Endothelial cell of hepatic sinusoid (primary cell): ENCODE measurements at regions not wholly inside any gene's neighbourhood (a gene's known extent, or its start where the extent isn't known, plus 50 kb on each side); places are given as distances from the start of the nearest gene placed in this dataset.
"Not testable (repeated sequence)": the region's sequence is repeated elsewhere in the genome, so short reads cannot be mapped to it uniquely, and the experiment has no call there.

Experiments
- in situ Hi-C: cut with HindIII; loops from 2 replicates; pipeline ENCODE4 v1.10.0; 2017; ENCODE audit warnings: low sequenced_read_pairs

- in situ Hi-C loops = no loop called here
These were observed 446.6 kb downstream of the SIPA1L2 start for GRCh38 chr1:232183266-232183800.

- in situ Hi-C loops = no loop called here
These were observed 447.7 kb downstream of the SIPA1L2 start for GRCh38 chr1:232182236-232182635.

GRCh38 chr1:232180779-232181136 lies 449.2 kb downstream of the SIPA1L2 start:
- in situ Hi-C loops = no loop called here

- in situ Hi-C loops = loop anchor here (10.0 kb wide), 1 partner anchor 435 kb away; no protein-coding TSS in a partner anchor
These were observed 449.8 kb downstream of the SIPA1L2 start for GRCh38 chr1:232179896-232180778.

- in situ Hi-C loops = loop anchor here (10.0 kb wide), 1 partner anchor 433 kb away; no protein-coding TSS in a partner anchor
These were observed 451.7 kb downstream of the SIPA1L2 start for GRCh38 chr1:232178191-232178590.

GRCh38 chr1:232177438-232177837 lies 452.5 kb downstream of the SIPA1L2 start:
- in situ Hi-C loops = loop anchor here (10.0 kb wide), 1 partner anchor 433 kb away; no protein-coding TSS in a partner anchor

GRCh38 chr1:232176222-232176621 lies 453.7 kb downstream of the SIPA1L2 start:
- in situ Hi-C loops = loop anchor here (10.0 kb wide), 1 partner anchor 431 kb away; no protein-coding TSS in a partner anchor

- in situ Hi-C loops = loop anchor here (10.0 kb wide), 1 partner anchor 430 kb away; no protein-coding TSS in a partner anchor
These were observed 455.6 kb downstream of the SIPA1L2 start for GRCh38 chr1:232174306-232174705.

- in situ Hi-C loops = loop anchor here (10.0 kb wide), 1 partner anchor 428 kb away; no protein-coding TSS in a partner anchor
These were observed 457.4 kb downstream of the SIPA1L2 start for GRCh38 chr1:232172563-232172962.

- in situ Hi-C loops = loop anchor here (10.0 kb wide), 1 partner anchor 426 kb away; no protein-coding TSS in a partner anchor
These were observed 459.0 kb downstream of the SIPA1L2 start for GRCh38 chr1:232170909-232171308.

- in situ Hi-C loops = no loop called here
These were observed 460.5 kb downstream of the SIPA1L2 start for GRCh38 chr1:232169436-232169835.

- in situ Hi-C loops = no loop called here
These were observed 461.4 kb downstream of the SIPA1L2 start for GRCh38 chr1:232168508-232168907.

- in situ Hi-C loops = no loop called here
These were observed 463.0 kb downstream of the SIPA1L2 start for GRCh38 chr1:232166942-232167341.

GRCh38 chr1:232164078-232164963 lies 465.6 kb downstream of the SIPA1L2 start:
- in situ Hi-C loops = no loop called here

- in situ Hi-C loops = no loop called here
These were observed 466.4 kb downstream of the SIPA1L2 start for GRCh38 chr1:232163533-232163932.

GRCh38 chr1:232162001-232162400 lies 467.9 kb downstream of the SIPA1L2 start:
- in situ Hi-C loops = no loop called here

GRCh38 chr1:232158558-232158957 lies 471.4 kb downstream of the SIPA1L2 start:
- in situ Hi-C loops = not testable (repeated sequence)

- in situ Hi-C loops = not testable (repeated sequence)
These were observed 473.9 kb downstream of the SIPA1L2 start for GRCh38 chr1:232156070-232156469.

GRCh38 chr1:232153652-232154051 lies 476.3 kb downstream of the SIPA1L2 start:
- in situ Hi-C loops = no loop called here

- in situ Hi-C loops = no loop called here
These were observed 479.0 kb downstream of the SIPA1L2 start for GRCh38 chr1:232150770-232151548.
